ENCODE measurements at regions not wholly inside any gene's neighbourhood (a gene's known extent, or its start where the extent isn't known, plus 50 kb on each side); places are given as distances from the start of the nearest gene placed in this dataset.
A peak's percentile ranks its signal among the peaks of the same experiment; 100 is the strongest.

DNA sequence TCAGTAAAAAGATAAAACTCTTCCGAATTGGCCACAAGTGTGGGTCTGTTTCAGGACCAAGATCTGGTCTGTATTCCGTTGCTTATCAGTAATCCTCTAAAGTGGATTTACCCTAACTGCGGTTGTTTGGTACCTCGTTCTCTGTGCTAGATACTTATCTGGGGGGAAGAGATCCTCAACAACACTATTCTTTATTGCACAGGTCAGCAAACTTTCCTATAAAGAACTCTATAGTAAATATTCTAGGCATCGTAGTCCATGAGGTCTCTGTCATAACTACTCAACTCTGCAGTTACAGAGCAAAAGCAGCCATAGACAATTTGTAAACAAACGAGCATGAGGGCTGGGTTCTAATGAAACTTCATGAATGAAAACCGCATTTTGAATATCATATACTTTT lies 335.8 kb upstream of the KIF2A start:
- DNase-seq = no peak
- no peaks in the 10 kb centered on the region for H3K36me3 ChIP-seq (ENCODE audit: control insufficient read depth in 1 of 2, insufficient read depth in 2 of 2, low read length in 1 of 2)
- no peak overlapping the region for H3K4me3 ChIP-seq (ENCODE audit: low read length in 2 of 2)
- WGBS, 2 donors = 79 to 86% methylated on average over 7 of the region's 7 CpGs
- no peaks in the 10 kb centered on the region for H3K27me3 ChIP-seq (ENCODE audit: control insufficient read depth in 1 of 2, insufficient read depth in 2 of 2, low read length in 1 of 2)
- intact Hi-C loops (cut with DNase I) = no loop called here
- no peaks in the 10 kb centered on the region for H3K9me3 ChIP-seq (ENCODE audit: control insufficient read depth, low read length)
- H3K27ac ChIP-seq (ENCODE audit: low read depth in 1 of 2, low read length in 2 of 2) = no peak overlapping the region
- no peaks in the 10 kb centered on the region for H3K4me1 ChIP-seq (ENCODE audit: control insufficient read depth in 1 of 2, insufficient read depth in 2 of 2, low read length in 2 of 2)
- no peak for ATAC-seq (ENCODE audit: low FRiP score)

DNA sequence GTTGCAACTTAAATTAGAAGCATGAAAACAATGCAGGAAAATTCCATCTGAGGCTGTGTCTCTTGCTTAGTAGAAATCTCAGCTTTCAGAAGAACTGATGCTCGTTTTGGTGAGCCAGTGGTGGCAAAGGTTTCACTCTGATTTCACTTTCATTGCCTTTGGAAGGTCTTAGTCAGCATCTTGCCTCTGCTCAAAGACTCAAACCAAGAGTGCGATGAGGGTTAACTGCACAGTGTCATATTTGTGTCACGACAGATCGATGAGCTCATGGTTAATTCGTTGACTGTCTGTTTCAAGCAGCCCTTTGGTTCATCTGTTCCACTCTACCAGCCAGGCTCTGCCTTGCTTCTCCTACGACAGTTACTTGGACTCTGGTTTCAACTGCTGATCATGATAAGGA lies 331.3 kb upstream of the KIF2A start:
- Histone ChIP-seq H3K27ac (ENCODE audit: low read depth in 1 of 2, low read length in 2 of 2) (no peak overlapping the region), H3K9me3 (ENCODE audit: control insufficient read depth, low read length) (no peaks in the 10 kb centered on the region), H3K36me3 (ENCODE audit: control insufficient read depth in 1 of 2, insufficient read depth in 2 of 2, low read length in 1 of 2) (no peaks in the 10 kb centered on the region), H3K4me1 (ENCODE audit: control insufficient read depth in 1 of 2, insufficient read depth in 2 of 2, low read length in 2 of 2) (no peaks in the 10 kb centered on the region), H3K4me3 (ENCODE audit: low read length in 2 of 2) (no peak overlapping the region), H3K27me3 (ENCODE audit: control insufficient read depth in 1 of 2, insufficient read depth in 2 of 2, low read length in 1 of 2) (no peaks in the 10 kb centered on the region)
- intact Hi-C loops (cut with DNase I) = no loop called here
- ATAC-seq (ENCODE audit: low FRiP score) (no peak), DNase-seq (no peak)
- WGBS, 2 donors = 78 to 83% methylated on average over 6 of the region's 6 CpGs

DNA sequence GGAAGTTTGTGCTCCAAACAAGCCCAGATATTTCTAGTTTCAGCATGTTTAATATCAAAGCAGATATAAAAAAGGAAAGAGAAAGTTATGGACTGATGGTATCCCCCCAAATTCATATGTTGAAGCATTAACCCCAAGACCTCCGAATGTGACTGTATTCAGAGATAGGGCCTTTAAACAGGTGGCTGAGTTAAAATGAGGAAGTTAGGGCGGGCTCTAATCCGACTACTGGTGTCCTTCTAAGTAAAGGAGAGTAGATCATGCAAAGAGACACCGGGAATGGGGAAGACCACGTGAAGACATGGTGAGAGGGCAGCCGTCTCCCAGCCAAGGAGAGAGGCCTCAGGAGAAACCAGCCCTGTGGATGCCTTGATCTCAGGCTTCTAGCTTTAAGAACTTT lies 324.1 kb upstream of the KIF2A start:
- DNase-seq = no peak

DNA sequence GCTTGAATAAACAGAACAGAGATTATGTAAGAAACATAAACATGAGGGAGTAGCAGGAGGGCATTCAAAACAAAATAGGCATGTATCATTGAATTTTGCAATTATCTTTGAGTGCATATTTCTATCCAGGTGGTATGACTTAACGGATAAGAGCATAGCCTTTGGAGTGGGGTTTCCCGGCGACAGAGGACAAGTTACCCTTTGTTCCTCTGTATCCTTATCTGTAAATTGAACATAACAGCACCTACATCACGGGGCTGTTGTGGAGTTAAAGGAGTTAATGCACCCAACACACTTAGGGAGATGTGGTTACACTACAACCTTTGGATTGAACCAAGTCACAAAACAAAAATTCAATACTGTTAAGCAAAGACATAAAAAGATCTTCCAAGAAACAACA lies 314.6 kb upstream of the KIF2A start:
- Histone ChIP-seq H3K4me1 (ENCODE audit: control insufficient read depth in 1 of 2, insufficient read depth in 2 of 2, low read length in 2 of 2) (no peaks in the 10 kb centered on the region), H3K27me3 (ENCODE audit: control insufficient read depth in 1 of 2, insufficient read depth in 2 of 2, low read length in 1 of 2) (no peaks in the 10 kb centered on the region), H3K27ac (ENCODE audit: low read depth in 1 of 2, low read length in 2 of 2) (no peak overlapping the region), H3K4me3 (ENCODE audit: low read length in 2 of 2) (no peak overlapping the region), H3K36me3 (ENCODE audit: control insufficient read depth in 1 of 2, insufficient read depth in 2 of 2, low read length in 1 of 2) (no peaks in the 10 kb centered on the region), H3K9me3 (ENCODE audit: control insufficient read depth, low read length) (peaks cover 8% of the 10 kb centered on the region)
- ATAC-seq (ENCODE audit: low FRiP score) (no peak), DNase-seq (no peak)
- intact Hi-C loops (cut with DNase I) = no loop called here
- 69 to 76% methylated on average over 4 of the region's 4 CpGs for WGBS, 2 donors

More for the DNA sequence above, 324.1 kb upstream of the KIF2A start:
- WGBS, 2 donors = 84 to 85% methylated on average over 6 of the region's 6 CpGs
- intact Hi-C loops (cut with DNase I) = no loop called here
- H3K4me1 ChIP-seq (ENCODE audit: control insufficient read depth in 1 of 2, insufficient read depth in 2 of 2, low read length in 2 of 2) = no peaks in the 10 kb centered on the region
- H3K27ac ChIP-seq (ENCODE audit: low read depth in 1 of 2, low read length in 2 of 2) = no peak overlapping the region
- no peak for ATAC-seq (ENCODE audit: low FRiP score)
- no peak overlapping the region for H3K4me3 ChIP-seq (ENCODE audit: low read length in 2 of 2)
- peaks cover 2% of the 10 kb centered on the region for H3K9me3 ChIP-seq (ENCODE audit: control insufficient read depth, low read length)
- no peaks in the 10 kb centered on the region for H3K27me3 ChIP-seq (ENCODE audit: control insufficient read depth in 1 of 2, insufficient read depth in 2 of 2, low read length in 1 of 2)
- H3K36me3 ChIP-seq (ENCODE audit: control insufficient read depth in 1 of 2, insufficient read depth in 2 of 2, low read length in 1 of 2) = no peaks in the 10 kb centered on the region

DNA sequence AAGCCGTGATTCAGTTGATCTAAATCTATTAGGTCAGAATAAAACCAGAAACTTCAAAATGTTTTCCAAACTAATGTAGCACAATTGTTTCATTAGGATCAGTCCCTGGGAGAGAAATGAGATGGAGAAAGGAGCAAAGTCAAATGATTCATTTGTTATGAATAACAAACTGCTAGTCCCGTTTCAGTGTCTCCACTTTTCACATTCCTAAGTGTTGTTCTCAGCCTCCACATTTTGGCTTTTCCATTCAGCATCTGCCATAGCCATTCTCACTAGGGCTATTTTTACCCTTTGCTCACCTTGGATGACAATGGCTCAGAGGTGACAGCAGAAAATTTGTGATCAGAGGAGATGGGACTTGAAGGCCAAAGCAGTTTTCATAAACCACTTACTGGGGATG lies 314.1 kb upstream of the KIF2A start:
- H3K36me3 ChIP-seq (ENCODE audit: control insufficient read depth in 1 of 2, insufficient read depth in 2 of 2, low read length in 1 of 2) = no peaks in the 10 kb centered on the region
- H3K27me3 ChIP-seq (ENCODE audit: control insufficient read depth in 1 of 2, insufficient read depth in 2 of 2, low read length in 1 of 2) = no peaks in the 10 kb centered on the region
- no peak overlapping the region for H3K27ac ChIP-seq (ENCODE audit: low read depth in 1 of 2, low read length in 2 of 2)
- H3K4me3 ChIP-seq (ENCODE audit: low read length in 2 of 2) = no peak overlapping the region
- peaks cover 6% of the 10 kb centered on the region for H3K9me3 ChIP-seq (ENCODE audit: control insufficient read depth, low read length)
- H3K4me1 ChIP-seq (ENCODE audit: control insufficient read depth in 1 of 2, insufficient read depth in 2 of 2, low read length in 2 of 2) = no peaks in the 10 kb centered on the region
- 35 to 41% methylated on average over 2 of the region's 2 CpGs for WGBS, 2 donors
- ATAC-seq (ENCODE audit: low FRiP score) = no peak
- DNase-seq = no peak
- intact Hi-C loops (cut with DNase I) = no loop called here

DNA sequence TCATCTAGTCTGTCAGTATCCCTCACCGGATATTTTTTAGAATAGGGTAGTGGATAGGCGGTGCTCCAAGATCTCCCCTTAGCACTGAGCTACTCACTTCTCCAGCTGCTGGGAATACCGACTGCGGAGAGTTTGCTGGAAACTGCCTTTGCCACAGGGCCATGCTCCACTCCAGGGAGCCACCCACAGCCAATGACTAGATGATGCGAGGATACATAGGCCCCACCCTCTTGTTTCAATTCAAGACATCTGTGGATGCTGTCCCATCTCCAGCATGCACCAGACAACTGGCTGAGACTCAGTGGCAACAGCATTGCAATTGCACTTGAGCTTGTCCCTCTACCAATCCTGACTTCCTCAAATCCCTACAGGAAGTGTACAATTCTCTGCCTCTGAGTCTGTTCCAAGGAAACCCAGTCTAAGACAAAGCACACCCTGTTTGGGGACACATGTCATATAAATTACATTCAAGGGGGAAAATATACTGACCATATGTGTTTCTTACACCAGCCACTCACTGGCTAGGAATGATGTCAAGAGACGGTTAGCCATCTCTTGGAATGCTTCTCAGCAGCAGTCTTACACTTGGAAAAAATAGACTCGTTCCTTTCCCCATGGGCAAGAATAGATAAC lies 312.6 kb upstream of the KIF2A start:
- Histone ChIP-seq H3K27me3 (ENCODE audit: control insufficient read depth in 1 of 2, insufficient read depth in 2 of 2, low read length in 1 of 2) (no peaks in the 10 kb centered on the region), H3K36me3 (ENCODE audit: control insufficient read depth in 1 of 2, insufficient read depth in 2 of 2, low read length in 1 of 2) (no peaks in the 10 kb centered on the region)

DNA sequence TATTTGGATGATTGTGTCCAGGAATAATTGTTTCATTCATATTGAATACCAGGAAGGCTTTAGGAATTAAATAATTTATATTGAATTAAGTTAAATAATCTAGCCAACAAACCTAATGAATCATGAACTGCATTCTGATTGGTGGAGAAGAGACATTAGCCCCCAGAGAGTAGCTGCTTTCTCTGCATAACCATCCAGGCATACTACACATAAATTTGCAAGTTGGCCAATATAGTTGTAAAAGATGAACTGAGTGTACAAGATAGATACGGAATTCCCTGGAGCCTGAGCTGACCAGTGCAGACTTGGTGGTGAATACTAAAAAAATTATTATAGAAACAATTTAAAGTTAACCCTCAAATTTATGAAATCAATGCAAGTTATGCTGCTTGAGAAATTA lies 311.8 kb upstream of the KIF2A start:
- WGBS, 2 donors = 49 to 72% methylated on average over 1 of the region's 1 CpG
- intact Hi-C loops (cut with DNase I) = no loop called here
- no peaks in the 10 kb centered on the region for H3K36me3 ChIP-seq (ENCODE audit: control insufficient read depth in 1 of 2, insufficient read depth in 2 of 2, low read length in 1 of 2)
- no peak for ATAC-seq (ENCODE audit: low FRiP score)
- no peaks in the 10 kb centered on the region for H3K9me3 ChIP-seq (ENCODE audit: control insufficient read depth, low read length)
- no peak for DNase-seq
- no peak overlapping the region for H3K4me3 ChIP-seq (ENCODE audit: low read length in 2 of 2)
- H3K4me1 ChIP-seq (ENCODE audit: control insufficient read depth in 1 of 2, insufficient read depth in 2 of 2, low read length in 2 of 2) = no peaks in the 10 kb centered on the region
- no peaks in the 10 kb centered on the region for H3K27me3 ChIP-seq (ENCODE audit: control insufficient read depth in 1 of 2, insufficient read depth in 2 of 2, low read length in 1 of 2)
- H3K27ac ChIP-seq (ENCODE audit: low read depth in 1 of 2, low read length in 2 of 2) = no peak overlapping the region

More for the DNA sequence above, 312.6 kb upstream of the KIF2A start:
- WGBS, 2 donors = 62 to 65% methylated on average over 7 of the region's 7 CpGs
- intact Hi-C loops (cut with DNase I) = no loop called here
- no peaks in the 10 kb centered on the region for H3K4me1 ChIP-seq (ENCODE audit: control insufficient read depth in 1 of 2, insufficient read depth in 2 of 2, low read length in 2 of 2)
- DNase-seq = no peak
- peak; percentile 41 for ATAC-seq (ENCODE audit: low FRiP score)
- no peak overlapping the region for H3K27ac ChIP-seq (ENCODE audit: low read depth in 1 of 2, low read length in 2 of 2)
- H3K4me3 ChIP-seq (ENCODE audit: low read length in 2 of 2) = no peak overlapping the region
- H3K9me3 ChIP-seq (ENCODE audit: control insufficient read depth, low read length) = peaks cover 2% of the 10 kb centered on the region

DNA sequence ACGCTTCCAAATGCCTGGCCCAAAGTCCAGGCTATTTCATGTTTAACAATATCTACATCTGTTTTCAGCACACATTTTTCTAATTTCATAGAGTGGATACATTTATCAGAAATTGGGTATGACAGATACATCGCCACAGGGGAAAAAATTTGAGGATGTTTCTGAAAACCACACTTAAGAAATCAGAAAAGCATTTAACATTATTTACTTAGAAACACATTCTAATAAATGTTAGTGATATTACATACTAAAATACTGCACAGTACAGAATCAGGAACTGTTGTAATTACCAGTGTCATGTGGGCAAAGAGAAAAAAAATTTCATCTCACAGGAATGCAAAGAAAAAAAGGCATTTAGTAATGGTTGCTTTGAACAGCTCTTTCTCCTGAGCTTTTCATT lies 310.5 kb upstream of the KIF2A start:
- intact Hi-C loops (cut with DNase I) = no loop called here
- no peak for ATAC-seq (ENCODE audit: low FRiP score)
- H3K27ac ChIP-seq (ENCODE audit: low read depth in 1 of 2, low read length in 2 of 2) = no peak overlapping the region
- no peak overlapping the region for H3K4me3 ChIP-seq (ENCODE audit: low read length in 2 of 2)
- no peaks in the 10 kb centered on the region for H3K36me3 ChIP-seq (ENCODE audit: control insufficient read depth in 1 of 2, insufficient read depth in 2 of 2, low read length in 1 of 2)
- no peak for DNase-seq
- WGBS, 2 donors = 76% methylated on average over 2 of the region's 2 CpGs
- no peaks in the 10 kb centered on the region for H3K4me1 ChIP-seq (ENCODE audit: control insufficient read depth in 1 of 2, insufficient read depth in 2 of 2, low read length in 2 of 2)
- no peaks in the 10 kb centered on the region for H3K27me3 ChIP-seq (ENCODE audit: control insufficient read depth in 1 of 2, insufficient read depth in 2 of 2, low read length in 1 of 2)
- H3K9me3 ChIP-seq (ENCODE audit: control insufficient read depth, low read length) = no peaks in the 10 kb centered on the region

DNA sequence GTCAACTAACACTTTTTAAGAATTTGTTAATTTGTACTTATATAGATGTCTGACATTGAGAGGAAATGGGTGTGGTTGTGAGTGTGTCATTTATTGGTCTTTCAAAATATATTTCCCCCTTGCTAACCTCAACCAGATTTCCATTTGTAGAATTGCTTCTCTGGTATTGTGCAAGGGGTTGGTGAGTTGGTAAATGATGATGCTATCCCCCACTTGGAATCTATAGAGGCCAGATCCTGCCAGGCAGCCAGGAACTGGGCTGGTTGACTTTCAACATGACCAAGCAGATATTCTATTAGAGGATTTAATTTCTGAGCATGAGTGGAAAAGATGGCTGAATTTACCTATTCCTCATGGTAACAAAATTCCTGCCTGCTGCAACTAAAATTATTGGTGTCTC lies 306.6 kb upstream of the KIF2A start:
- DNase-seq (no peak), ATAC-seq (ENCODE audit: low FRiP score) (no peak)
- intact Hi-C loops (cut with DNase I) = no loop called here
- H3K36me3 ChIP-seq (ENCODE audit: control insufficient read depth in 1 of 2, insufficient read depth in 2 of 2, low read length in 1 of 2) = no peaks in the 10 kb centered on the region
- H3K27ac ChIP-seq (ENCODE audit: low read depth in 1 of 2, low read length in 2 of 2) = no peak overlapping the region
- H3K9me3 ChIP-seq (ENCODE audit: control insufficient read depth, low read length) = no peaks in the 10 kb centered on the region
- H3K4me3 ChIP-seq (ENCODE audit: low read length in 2 of 2) = no peak overlapping the region
- no peaks in the 10 kb centered on the region for H3K4me1 ChIP-seq (ENCODE audit: control insufficient read depth in 1 of 2, insufficient read depth in 2 of 2, low read length in 2 of 2)
- H3K27me3 ChIP-seq (ENCODE audit: control insufficient read depth in 1 of 2, insufficient read depth in 2 of 2, low read length in 1 of 2) = no peaks in the 10 kb centered on the region
